ENCODE measurements at regions not wholly inside any gene's neighbourhood (a gene's known extent, or its start where the extent isn't known, plus 50 kb on each side); places are given as distances from the start of the nearest gene placed in this dataset.

- H3K4me1 Mint-ChIP-seq (ENCODE audit: low read depth, unreplicated experiment), result no peaks in the 10 kb centered on the region
- BruUV-seq (replicated peaks), result no TSS peak
- TF ChIP-seq CTCF (IDR thresholded peaks at IDR 0.05; ENCODE audit: unreplicated experiment), result no peak
These were observed 1158.8 kb downstream of the AACS start for GRCh38 chr12:126224032-126224431.

DNA sequence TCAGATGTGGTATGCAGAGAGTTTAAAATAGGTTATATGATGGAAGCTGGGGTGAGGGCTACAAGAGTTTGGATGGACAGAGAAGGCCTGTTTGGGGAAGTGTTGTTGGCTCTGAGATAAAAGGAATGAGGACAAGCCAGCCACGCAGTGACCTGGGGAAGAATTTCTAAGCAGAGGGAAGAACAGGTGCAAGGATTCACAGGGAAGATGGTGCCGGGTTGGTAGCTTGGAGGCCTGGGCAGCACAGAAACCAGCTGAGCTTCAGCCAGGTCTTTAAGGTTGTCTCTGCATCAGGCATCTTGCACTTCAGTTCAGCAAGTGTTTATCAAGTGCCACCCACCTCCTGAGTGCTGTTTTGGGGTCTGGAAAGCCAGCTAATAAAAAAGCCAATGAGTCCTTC lies 1163.7 kb downstream of the AACS start:
- H3K4me3 Mint-ChIP-seq (ENCODE audit: low read depth, unreplicated experiment), result no peak overlapping the region
- H3K4me1 Mint-ChIP-seq (ENCODE audit: low read depth, unreplicated experiment), result no peaks in the 10 kb centered on the region
- no peaks in the 10 kb centered on the region for H3K27me3 Mint-ChIP-seq (ENCODE audit: unreplicated experiment)
- no peak for TF ChIP-seq CTCF (IDR thresholded peaks at IDR 0.05; ENCODE audit: unreplicated experiment)
- no peak overlapping the region for H3K27ac Mint-ChIP-seq (ENCODE audit: unreplicated experiment)
- H3K36me3 Mint-ChIP-seq (ENCODE audit: insufficient read depth, unreplicated experiment), result no peaks in the 10 kb centered on the region
- DNase-seq, result no peak
- no TSS peak for BruUV-seq (replicated peaks)
- CTCF ChIA-PET, result interaction anchor here (0.5 kb wide), 1 partner anchor 934 kb away, joined by 6 read pairs; no protein-coding TSS in a partner anchor
- H3K9me3 Mint-ChIP-seq (ENCODE audit: low read depth, unreplicated experiment), result peaks cover 7% of the 10 kb centered on the region
- intact Hi-C loops (cut with micrococcal nuclease; ENCODE audit: unreplicated experiment), result no loop called here

More at GRCh38 chr12:126224032-126224431, 1158.8 kb downstream of the AACS start:
- no peak overlapping the region for H3K27ac Mint-ChIP-seq (ENCODE audit: unreplicated experiment)
- H3K36me3 Mint-ChIP-seq (ENCODE audit: insufficient read depth, unreplicated experiment), result no peaks in the 10 kb centered on the region
- no peak overlapping the region for H3K4me3 Mint-ChIP-seq (ENCODE audit: low read depth, unreplicated experiment)
- intact Hi-C loops (cut with micrococcal nuclease; ENCODE audit: unreplicated experiment), result no loop called here
- H3K9me3 Mint-ChIP-seq (ENCODE audit: low read depth, unreplicated experiment), result peaks cover 4% of the 10 kb centered on the region
- no peak for DNase-seq
- H3K27me3 Mint-ChIP-seq (ENCODE audit: unreplicated experiment), result no peaks in the 10 kb centered on the region
- CTCF ChIA-PET, result no interaction called here

DNA sequence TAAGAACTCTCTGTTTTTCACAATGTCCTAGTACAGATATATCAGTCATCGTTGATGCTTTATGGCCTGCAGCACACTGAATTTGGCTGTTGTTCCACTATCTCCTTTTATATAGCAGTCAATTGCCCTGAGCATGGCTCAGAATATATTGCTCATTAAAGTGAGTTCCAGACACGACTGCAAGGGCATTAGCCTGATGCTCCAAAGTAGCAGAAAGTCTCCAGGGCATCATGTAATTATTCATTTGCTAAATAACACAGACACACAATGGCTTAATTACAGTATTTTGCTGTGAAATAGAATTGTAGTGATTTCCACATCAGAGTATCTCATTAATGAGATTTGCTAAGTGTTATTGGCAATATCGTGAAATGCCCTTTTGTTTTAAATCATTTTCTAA lies 1167.5 kb downstream of the AACS start:
- Mint-ChIP-seq H3K4me3 (ENCODE audit: low read depth, unreplicated experiment) (no peak overlapping the region), H3K4me1 (ENCODE audit: low read depth, unreplicated experiment) (no peaks in the 10 kb centered on the region), H3K9me3 (ENCODE audit: low read depth, unreplicated experiment) (peaks cover 10% of the 10 kb centered on the region), H3K27me3 (ENCODE audit: unreplicated experiment) (no peaks in the 10 kb centered on the region), H3K36me3 (ENCODE audit: insufficient read depth, unreplicated experiment) (no peaks in the 10 kb centered on the region), H3K27ac (ENCODE audit: unreplicated experiment) (no peak overlapping the region)
- TF ChIP-seq CTCF (IDR thresholded peaks at IDR 0.05; ENCODE audit: unreplicated experiment), result no peak
- CTCF ChIA-PET, result no interaction called here
- intact Hi-C loops (cut with micrococcal nuclease; ENCODE audit: unreplicated experiment), result no loop called here
- no TSS peak for BruUV-seq (replicated peaks)
- DNase-seq, result no peak

GRCh38 chr12:126233625-126234024 lies 1168.4 kb downstream of the AACS start:
- Mint-ChIP-seq H3K9me3 (ENCODE audit: low read depth, unreplicated experiment) (peaks cover 15% of the 10 kb centered on the region), H3K27me3 (ENCODE audit: unreplicated experiment) (no peaks in the 10 kb centered on the region), H3K27ac (ENCODE audit: unreplicated experiment) (no peak overlapping the region), H3K4me1 (ENCODE audit: low read depth, unreplicated experiment) (no peaks in the 10 kb centered on the region), H3K4me3 (ENCODE audit: low read depth, unreplicated experiment) (no peak overlapping the region), H3K36me3 (ENCODE audit: insufficient read depth, unreplicated experiment) (no peaks in the 10 kb centered on the region)
- TF ChIP-seq CTCF (IDR thresholded peaks at IDR 0.05; ENCODE audit: unreplicated experiment), result no peak
- BruUV-seq (replicated peaks), result no TSS peak
- DNase-seq, result no peak
- CTCF ChIA-PET, result no interaction called here
- intact Hi-C loops (cut with micrococcal nuclease; ENCODE audit: unreplicated experiment), result no loop called here
